A549 (cell line): ENCODE measurements at regions not wholly inside any gene's neighbourhood (a gene's known extent, or its start where the extent isn't known, plus 50 kb on each side); places are given as distances from the start of the nearest gene placed in this dataset.
A peak's percentile ranks its signal among the peaks of the same experiment; 100 is the strongest.

ENCODE experiments used
- ATAC-seq, 2 experiments: fragments of 200-7000 bp in 1 of 2; fragments of >200 bp in 1 of 2; cut with Nextera tagmentation in 1 of 2; cut with Tn5 transposase in 1 of 2; 3 replicates each; pipeline versions ENCODE4 v1.8.0 to v1.9.1; 2018 to 2020; ENCODE audit warnings: mild to moderate bottlenecking in 1 of 2, moderate library complexity in 1 of 2
- CTCF ChIA-PET: fragments of 300-600 bp; sonication (Branson Sonifier 250); formaldehyde crosslinking; extraction: SDS; loops from one replicate; lab custom pipeline; 2021; ENCODE audit warnings: antibody characterized with exemption, inconsistent platforms; lab: Yijun Ruan, JAX
- POLR2A ChIA-PET: fragments of 350-600 bp; formaldehyde crosslinking; extraction: SDS; loops from one replicate; lab custom pipeline; 2021; ENCODE audit warnings: antibody characterized with exemption, inconsistent platforms; lab: Yijun Ruan, JAX
- DNase-seq, 2 experiments: peaks; one replicate each; pipeline versions ENCODE4 v3.0.0 to v3.0.0-alpha.2; 2011 to 2016; ENCODE audit warnings: low read depth in 1 of 2, low spot score in 1 of 2
- FAIRE-seq: peaks from 2 replicates; lab custom pipeline; 2011; peaks lifted over from hg19 to GRCh38; lab: Jason Lieb, UNC
- H3K27ac ChIP-seq, 2 experiments: fragments of >200 bp; sonication (Bioruptor Twin); formaldehyde crosslinking; 3 replicates each; pipeline ENCODE4 v1.5.1; 2016 to 2017
- H3K4me1 ChIP-seq: fragments of >200 bp; sonication (Bioruptor Twin); formaldehyde crosslinking; 3 replicates; pipeline ENCODE4 v1.6.1; 2016
- H3K4me2 ChIP-seq: fragments of >200 bp; sonication (Bioruptor Twin); formaldehyde crosslinking; 3 replicates; pipeline ENCODE4 v1.6.1; 2016
- H3K4me3 ChIP-seq: fragments of >200 bp; sonication (Bioruptor Twin); formaldehyde crosslinking; 3 replicates; pipeline ENCODE4 v1.5.1; 2016
- H3K9me3 ChIP-seq: fragments of >200 bp; sonication (Bioruptor Twin); formaldehyde crosslinking; 3 replicates; pipeline ENCODE4 v1.6.1; 2016
- BHLHE40 ChIP-seq: IDR thresholded peaks from 2 replicates; pipeline ENCODE4 v1.6.1; 2012; ENCODE audit warnings: low read depth, low read length, inconsistent platforms
- CEBPB ChIP-seq, 2 experiments: fragments of >200 bp in 1 of 2; sonication (Bioruptor Twin) in 1 of 2; formaldehyde crosslinking in 1 of 2; IDR thresholded peaks; 2 replicates each; pipeline ENCODE4 v1.6.1; 2012 to 2016
- EHF ChIP-seq: fragments of 250-450 bp; sonication (Bioruptor Pico); IDR thresholded peaks from 2 replicates; pipeline ENCODE4 v1.5.0; 2020; ENCODE audit warnings: mild to moderate bottlenecking
- ESRRA ChIP-seq: fragments of 150-350 bp; IDR thresholded peaks from 2 replicates; pipeline ENCODE4 v1.6.1; 2014; ENCODE audit warnings: mild to moderate bottlenecking, low read length, borderline replicate concordance
- FOSB ChIP-seq: fragments of 250-450 bp; sonication (Bioruptor Pico); IDR thresholded peaks from 2 replicates; pipeline ENCODE4 v1.5.0; 2020; ENCODE audit warnings: mild to moderate bottlenecking, moderate library complexity
- FOSL2 ChIP-seq, 2 experiments: fragments of 450-650 bp in 1 of 2; fragments of >200 bp in 1 of 2; sonication (Bioruptor Twin) in 1 of 2; formaldehyde crosslinking; IDR thresholded peaks; 2 replicates each; pipeline versions ENCODE4 v1.5.0 to v1.6.1; 2016 to 2020; ENCODE audit warnings: mild to moderate bottlenecking in 1 of 2, moderate library complexity in 1 of 2
- GATA3 ChIP-seq: IDR thresholded peaks from 2 replicates; pipeline ENCODE4 v1.6.1; 2012; ENCODE audit warnings: borderline replicate concordance
- HOXA7 ChIP-seq: fragments of 250-450 bp; sonication (Bioruptor Pico); IDR thresholded peaks from 2 replicates; pipeline ENCODE4 v1.5.0; 2020; ENCODE audit warnings: mild to moderate bottlenecking, moderate library complexity
- MAFK ChIP-seq: fragments of 450-650 bp; IDR thresholded peaks from 2 replicates; pipeline ENCODE4 v1.6.1; 2014; ENCODE audit not compliant: partially characterized antibody
- PHF8 ChIP-seq: fragments of 200-600 bp; sonication (generic); IDR thresholded peaks from 2 replicates; pipeline ENCODE4 v1.6.1; 2016; ENCODE audit warnings: low read depth, mild to moderate bottlenecking, antibody characterized with exemption, moderate library complexity, borderline replicate concordance
- RAD21 ChIP-seq, 2 experiments: fragments of >200 bp in 1 of 2; sonication (Bioruptor Twin) in 1 of 2; formaldehyde crosslinking in 1 of 2; IDR thresholded peaks in 1 of 2; conservative IDR thresholded peaks in 1 of 2; 2 replicates in 1 of 2; 3 replicates in 1 of 2; pipeline ENCODE4 v1.6.1; 2012 to 2018; ENCODE audit warnings: inconsistent platforms in 1 of 2
- RARB ChIP-seq: fragments of 250-450 bp; sonication (Bioruptor Pico); IDR thresholded peaks from 2 replicates; pipeline ENCODE4 v1.8.0; 2021; ENCODE audit warnings: mild to moderate bottlenecking, moderate library complexity
- RCOR1 ChIP-seq: fragments of 150-350 bp; IDR thresholded peaks from 2 replicates; pipeline ENCODE4 v1.6.1; 2014; ENCODE audit warnings: antibody characterized with exemption, low read length, low read depth
- RFX5 ChIP-seq: fragments of 450-650 bp; IDR thresholded peaks from 2 replicates; pipeline ENCODE4 v1.7.1; 2014; ENCODE audit warnings: antibody characterized with exemption, mild to moderate bottlenecking, moderate library complexity
- SMC3 ChIP-seq: fragments of >200 bp; sonication (Bioruptor Twin); formaldehyde crosslinking; IDR thresholded peaks from 3 replicates; pipeline ENCODE4 v1.6.1; 2018; ENCODE audit warnings: inconsistent platforms
- SREBF2 ChIP-seq: fragments of 450-650 bp; IDR thresholded peaks from 2 replicates; pipeline ENCODE4 v1.6.1; 2014; ENCODE audit warnings: mild to moderate bottlenecking, moderate library complexity
- TP53 ChIP-seq: fragments of 250-450 bp; sonication (Bioruptor Pico); IDR thresholded peaks from 2 replicates; pipeline ENCODE4 v1.5.0; 2021; ENCODE audit warnings: mild to moderate bottlenecking, moderate library complexity
- ZFP36 ChIP-seq: fragments of 450-650 bp; IDR thresholded peaks from 2 replicates; pipeline ENCODE4 v1.6.1; 2014; ENCODE audit warnings: borderline replicate concordance; ENCODE audit not compliant: partially characterized antibody
- ZNF302 ChIP-seq: fragments of 250-450 bp; sonication (Bioruptor Pico); IDR thresholded peaks from 2 replicates; pipeline ENCODE4 v1.9.0; 2021; ENCODE audit warnings: inconsistent platforms, mild to moderate bottlenecking, moderate library complexity
- WGBS: methylation state at CpG from one replicate; pipeline ENCODE4 v1.1.6; 2017; ENCODE audit errors: missing lambda C conversion rate; 5-methylcytosine and 5-hydroxymethylcytosine counted together
- TF ChIP-seq, protein P1 (sequence below): fragments of >200 bp; sonication (Bioruptor Twin); formaldehyde crosslinking; IDR thresholded peaks from 2 replicates; pipeline ENCODE4 v1.6.1; 2016
- TF ChIP-seq, protein P2 (sequence below): fragments of >200 bp; sonication (Bioruptor Twin); formaldehyde crosslinking; IDR thresholded peaks from 3 replicates; pipeline ENCODE4 v1.5.1; 2016
- TF ChIP-seq, protein P3 (sequence below): fragments of 450-650 bp; IDR thresholded peaks from 2 replicates; pipeline ENCODE4 v1.6.1; 2014; ENCODE audit warnings: antibody characterized with exemption
- TF ChIP-seq, protein P4 (sequence below): fragments of 250-450 bp; sonication (Bioruptor Pico); IDR thresholded peaks from 2 replicates; pipeline ENCODE4 v1.5.0; 2021; ENCODE audit warnings: mild to moderate bottlenecking, moderate library complexity, borderline replicate concordance

DNA sequence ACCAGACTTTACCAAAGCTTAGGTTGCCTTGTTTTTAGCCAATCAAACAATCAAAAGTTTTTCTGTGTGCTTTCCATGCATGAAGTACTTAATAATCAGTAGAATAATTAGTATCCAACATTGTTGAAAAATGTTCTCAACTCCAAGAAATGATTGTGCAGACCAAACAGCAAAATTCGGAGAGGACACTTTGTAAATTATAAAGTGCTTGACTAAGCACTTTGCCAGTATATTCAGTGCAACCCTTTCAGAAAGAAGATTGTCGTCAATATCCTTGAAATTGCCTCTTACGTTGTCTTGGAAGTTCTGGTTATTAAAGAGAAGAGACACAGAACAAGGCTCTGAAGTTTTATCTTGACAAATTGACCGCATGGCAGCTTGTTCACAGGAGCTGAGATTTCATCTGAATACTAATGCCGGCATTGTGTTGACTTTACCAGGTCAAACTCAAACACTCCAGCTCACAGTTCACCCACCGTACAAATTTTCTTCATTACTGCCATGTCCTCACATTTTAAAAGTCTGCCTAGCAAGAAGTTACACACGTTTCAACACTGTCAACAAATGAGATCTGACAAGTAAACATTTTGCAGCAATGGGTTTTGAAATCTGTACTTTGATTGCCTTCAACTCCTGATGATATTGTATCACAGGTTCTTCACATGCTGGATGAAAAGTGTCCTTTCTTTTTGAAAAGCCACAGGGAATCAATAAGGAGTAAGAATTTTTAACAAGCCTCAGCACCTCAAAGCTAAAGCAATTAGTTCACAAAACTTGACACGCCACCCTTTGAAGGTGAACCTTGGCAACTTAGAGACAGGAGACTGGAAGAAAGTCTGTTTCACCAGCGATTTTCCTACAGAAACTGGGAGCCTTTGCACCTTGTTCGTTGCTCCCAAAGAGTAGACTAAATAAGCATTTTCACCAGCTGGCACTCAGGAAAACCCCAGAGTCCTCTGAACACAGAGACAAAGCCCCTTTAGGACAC lies 150.9 kb downstream of the RFC3 start:
- ChIA-PET POLR2A (no interaction called here), CTCF (no interaction called here)
- FAIRE-seq = no peak
- WGBS = 38% methylated on average over 10 of the region's 10 CpGs
- H3K4me1 ChIP-seq = no peaks in the 10 kb centered on the region
- H3K4me3 ChIP-seq = no peak overlapping the region
- H3K4me2 ChIP-seq = no peak overlapping the region; the same call in 2 of the 3 replicates
- no peak for TF ChIP-seq ZFP36
- TF ChIP-seq FOSB (CRISPR knock-in tag) = no peak
- no peak for TF ChIP-seq SREBF2
- TF ChIP-seq MAFK = peak; percentile 58
- no peak for TF ChIP-seq TP53
- no peak for TF ChIP-seq RCOR1
- TF ChIP-seq ZNF302 = no peak
- no peak for TF ChIP-seq RFX5
- no peak for TF ChIP-seq HOXA7
- ATAC-seq = no peak
- H3K9me3 ChIP-seq = no peaks in the 10 kb centered on the region
- DNase-seq = peak in 1 of 2 experiments; percentile 1
- H3K27ac ChIP-seq = 0 out of 6 replicates have a peak overlapping the region, but pooled peaks of 1 of the 2 experiments have one; percentile 24

DNA sequence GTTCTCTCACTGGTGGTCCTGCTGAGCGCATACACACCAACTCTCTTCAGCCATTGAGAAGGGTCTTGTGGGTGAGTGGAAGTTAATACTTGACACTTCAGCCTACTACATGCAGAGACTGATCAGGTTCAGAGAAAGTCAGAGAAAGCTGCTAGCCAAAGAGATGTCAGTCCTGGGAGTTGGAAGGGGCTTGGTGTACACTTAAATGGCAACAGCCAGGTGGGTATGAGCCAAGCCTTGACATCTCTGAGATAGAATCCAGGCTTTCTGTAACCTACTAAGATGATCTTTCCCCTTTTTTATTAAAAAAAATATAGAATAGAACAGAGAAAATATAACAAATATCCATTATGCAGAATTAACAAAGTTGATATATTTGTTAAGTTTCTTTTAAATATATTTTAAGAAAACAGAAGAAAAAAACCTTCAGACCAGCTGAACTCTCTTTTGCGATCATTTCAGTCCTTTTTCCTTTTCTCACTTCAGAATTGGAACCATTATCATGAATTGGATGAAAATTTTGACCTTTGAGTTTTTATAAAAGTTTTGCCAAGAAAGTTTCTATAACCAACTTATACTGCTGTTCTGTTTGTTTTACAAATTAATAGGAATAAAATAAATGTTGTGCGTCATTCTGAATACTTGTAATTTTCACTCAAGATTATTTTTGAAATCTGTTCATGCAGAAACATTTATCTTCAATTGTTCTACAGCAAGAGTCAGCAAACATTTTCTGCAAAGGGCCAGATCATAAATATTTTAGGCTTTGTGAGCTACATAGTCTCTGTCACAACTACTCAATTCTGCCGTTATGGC lies 153.0 kb downstream of the RFC3 start:
- Histone ChIP-seq H3K4me3 (no peak overlapping the region), H3K4me2 (no peak overlapping the region), H3K27ac (no peak overlapping the region), H3K9me3 (no peaks in the 10 kb centered on the region), H3K4me1 (no peaks in the 10 kb centered on the region)
- FAIRE-seq (no peak), ATAC-seq (no peak), DNase-seq (no peak)
- 91% methylated on average over 4 of the region's 4 CpGs for WGBS
- POLR2A ChIA-PET = no interaction called here
- CTCF ChIA-PET = no interaction called here
- TF ChIP-seq BHLHE40 (no peak), CEBPB (IDR thresholded peaks at IDR 0.05) (no peak), FOSL2 (IDR thresholded peaks at IDR 0.05) (no peak), FOSL2 (CRISPR knock-in tag; IDR thresholded peaks at IDR 0.05) (no peak), PHF8 (no peak), RARB (CRISPR knock-in tag) (no peak), GATA3 (no peak), RAD21 (conservative IDR thresholded peaks at IDR 0.05 in 1 of 2, IDR thresholded peaks at IDR 0.05 in 1 of 2) (no peak), ESRRA (no peak)
- TF ChIP-seq, protein P1, sequence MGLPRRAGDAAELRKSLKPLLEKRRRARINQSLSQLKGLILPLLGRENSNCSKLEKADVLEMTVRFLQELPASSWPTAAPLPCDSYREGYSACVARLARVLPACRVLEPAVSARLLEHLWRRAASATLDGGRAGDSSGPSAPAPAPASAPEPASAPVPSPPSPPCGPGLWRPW = no peak
- TF ChIP-seq, all 56 proteins: peak for 0

DNA sequence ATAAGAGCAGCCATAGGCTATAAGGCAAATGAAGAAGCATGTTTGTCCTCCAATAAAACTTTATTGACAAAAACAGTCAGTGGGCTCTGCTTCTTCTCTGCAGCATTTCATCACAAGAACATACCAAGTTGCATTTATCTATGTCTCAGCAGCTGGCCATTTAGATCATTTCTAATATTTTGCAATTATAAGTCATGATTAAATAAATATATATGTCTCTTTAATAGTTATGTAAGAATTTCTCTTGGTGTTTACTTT lies 153.5 kb downstream of the RFC3 start:
- ChIA-PET CTCF (no interaction called here), POLR2A (no interaction called here)
- no peak overlapping the region for H3K27ac ChIP-seq
- no peaks in the 10 kb centered on the region; the same call in 2 of the 3 replicates for H3K4me1 ChIP-seq
- DNase-seq = no peak
- no peaks in the 10 kb centered on the region for H3K9me3 ChIP-seq
- TF ChIP-seq ESRRA (no peak), SMC3 (no peak), RCOR1 (no peak)
- H3K4me3 ChIP-seq = no peak overlapping the region
- ATAC-seq = no peak
- H3K4me2 ChIP-seq = no peak overlapping the region
- no peak for FAIRE-seq

DNA sequence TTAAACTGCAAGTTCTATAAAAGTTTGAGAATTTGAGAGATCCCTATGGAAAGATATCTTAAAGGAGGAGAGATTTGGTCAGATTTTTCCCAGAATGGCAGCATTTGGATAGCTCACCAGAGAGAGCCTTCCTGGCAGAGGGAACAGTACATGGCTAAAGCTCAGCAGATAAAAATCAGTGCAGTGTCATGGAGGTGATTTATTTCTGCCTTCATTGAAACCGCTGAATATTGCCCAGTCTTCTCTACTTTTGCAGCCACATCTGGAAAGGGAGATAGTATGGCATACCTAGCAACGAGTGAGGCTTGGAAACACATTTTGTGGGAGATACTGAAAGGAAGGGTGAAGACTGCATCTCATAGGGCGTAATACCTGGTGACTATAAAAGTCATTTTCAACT lies 155.2 kb downstream of the RFC3 start:
- POLR2A ChIA-PET = no interaction called here
- FAIRE-seq = no peak
- 57% methylated on average over 3 of the region's 3 CpGs for WGBS
- TF ChIP-seq EHF (CRISPR knock-in tag) = no peak
- no peak for TF ChIP-seq RCOR1
- TF ChIP-seq RFX5 = no peak
- TF ChIP-seq, protein P2, sequence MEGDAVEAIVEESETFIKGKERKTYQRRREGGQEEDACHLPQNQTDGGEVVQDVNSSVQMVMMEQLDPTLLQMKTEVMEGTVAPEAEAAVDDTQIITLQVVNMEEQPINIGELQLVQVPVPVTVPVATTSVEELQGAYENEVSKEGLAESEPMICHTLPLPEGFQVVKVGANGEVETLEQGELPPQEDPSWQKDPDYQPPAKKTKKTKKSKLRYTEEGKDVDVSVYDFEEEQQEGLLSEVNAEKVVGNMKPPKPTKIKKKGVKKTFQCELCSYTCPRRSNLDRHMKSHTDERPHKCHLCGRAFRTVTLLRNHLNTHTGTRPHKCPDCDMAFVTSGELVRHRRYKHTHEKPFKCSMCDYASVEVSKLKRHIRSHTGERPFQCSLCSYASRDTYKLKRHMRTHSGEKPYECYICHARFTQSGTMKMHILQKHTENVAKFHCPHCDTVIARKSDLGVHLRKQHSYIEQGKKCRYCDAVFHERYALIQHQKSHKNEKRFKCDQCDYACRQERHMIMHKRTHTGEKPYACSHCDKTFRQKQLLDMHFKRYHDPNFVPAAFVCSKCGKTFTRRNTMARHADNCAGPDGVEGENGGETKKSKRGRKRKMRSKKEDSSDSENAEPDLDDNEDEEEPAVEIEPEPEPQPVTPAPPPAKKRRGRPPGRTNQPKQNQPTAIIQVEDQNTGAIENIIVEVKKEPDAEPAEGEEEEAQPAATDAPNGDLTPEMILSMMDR = no peak
- TF ChIP-seq TP53 = no peak
- no peak for TF ChIP-seq RARB (CRISPR knock-in tag)
- no peak for TF ChIP-seq HOXA7
- TF ChIP-seq, protein P3, sequence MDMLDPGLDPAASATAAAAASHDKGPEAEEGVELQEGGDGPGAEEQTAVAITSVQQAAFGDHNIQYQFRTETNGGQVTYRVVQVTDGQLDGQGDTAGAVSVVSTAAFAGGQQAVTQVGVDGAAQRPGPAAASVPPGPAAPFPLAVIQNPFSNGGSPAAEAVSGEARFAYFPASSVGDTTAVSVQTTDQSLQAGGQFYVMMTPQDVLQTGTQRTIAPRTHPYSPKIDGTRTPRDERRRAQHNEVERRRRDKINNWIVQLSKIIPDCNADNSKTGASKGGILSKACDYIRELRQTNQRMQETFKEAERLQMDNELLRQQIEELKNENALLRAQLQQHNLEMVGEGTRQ = no peak
- TF ChIP-seq, protein P4, sequence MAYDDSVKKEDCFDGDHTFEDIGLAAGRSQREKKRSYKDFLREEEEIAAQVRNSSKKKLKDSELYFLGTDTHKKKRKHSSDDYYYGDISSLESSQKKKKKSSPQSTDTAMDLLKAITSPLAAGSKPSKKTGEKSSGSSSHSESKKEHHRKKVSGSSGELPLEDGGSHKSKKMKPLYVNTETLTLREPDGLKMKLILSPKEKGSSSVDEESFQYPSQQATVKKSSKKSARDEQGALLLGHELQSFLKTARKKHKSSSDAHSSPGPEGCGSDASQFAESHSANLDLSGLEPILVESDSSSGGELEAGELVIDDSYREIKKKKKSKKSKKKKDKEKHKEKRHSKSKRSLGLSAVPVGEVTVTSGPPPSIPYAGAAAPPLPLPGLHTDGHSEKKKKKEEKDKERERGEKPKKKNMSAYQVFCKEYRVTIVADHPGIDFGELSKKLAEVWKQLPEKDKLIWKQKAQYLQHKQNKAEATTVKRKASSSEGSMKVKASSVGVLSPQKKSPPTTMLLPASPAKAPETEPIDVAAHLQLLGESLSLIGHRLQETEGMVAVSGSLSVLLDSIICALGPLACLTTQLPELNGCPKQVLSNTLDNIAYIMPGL = no peak

More for the DNA sequence above, 155.2 kb downstream of the RFC3 start:
- Histone ChIP-seq H3K27ac (no peak overlapping the region), H3K4me1 (peaks cover 7% of the 10 kb centered on the region), H3K4me3 (no peak overlapping the region), H3K9me3 (no peaks in the 10 kb centered on the region), H3K4me2 (no peak overlapping the region)
- ATAC-seq = no peak
- CTCF ChIA-PET = no interaction called here
- no peak for DNase-seq
